GM18867 (cell line): ENCODE measurements at regions not wholly inside any gene's neighbourhood (a gene's known extent, or its start where the extent isn't known, plus 50 kb on each side); places are given as distances from the start of the nearest gene placed in this dataset.
A peak's percentile ranks its signal among the peaks of the same experiment; 100 is the strongest.

Experiments used
- ATAC-seq: cut with Tn5 transposase; IDR thresholded peaks from one replicate; pipeline ENCODE4 v1.9.1; 2021; ENCODE audit warnings: mild to moderate bottlenecking, moderate library complexity; ENCODE audit not compliant: unreplicated experiment

- no peak for ATAC-seq
These were observed 375.6 kb upstream of the IMPG1 start for GRCh38 chr6:76448109-76448508.

DNA sequence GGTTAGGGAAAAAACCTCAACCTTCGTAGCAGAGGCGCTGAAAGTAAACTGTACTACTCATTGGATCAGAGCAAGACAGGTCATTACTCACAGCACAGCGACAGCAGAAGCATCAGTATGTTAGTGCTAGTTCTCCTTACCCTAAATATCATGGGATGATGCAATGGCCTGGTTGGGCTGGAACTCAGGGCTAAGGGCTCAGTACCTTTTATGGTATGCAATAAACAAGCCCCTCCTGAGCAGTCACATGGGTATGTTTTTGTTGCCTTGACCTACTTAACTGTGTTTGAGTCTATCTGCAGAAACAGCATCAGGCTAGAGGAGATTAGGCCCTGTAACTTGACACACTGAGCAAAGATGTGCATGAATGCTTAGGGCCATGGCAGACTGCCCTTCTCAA is 369.4 kb upstream of the IMPG1 start:
- no peak for ATAC-seq

DNA sequence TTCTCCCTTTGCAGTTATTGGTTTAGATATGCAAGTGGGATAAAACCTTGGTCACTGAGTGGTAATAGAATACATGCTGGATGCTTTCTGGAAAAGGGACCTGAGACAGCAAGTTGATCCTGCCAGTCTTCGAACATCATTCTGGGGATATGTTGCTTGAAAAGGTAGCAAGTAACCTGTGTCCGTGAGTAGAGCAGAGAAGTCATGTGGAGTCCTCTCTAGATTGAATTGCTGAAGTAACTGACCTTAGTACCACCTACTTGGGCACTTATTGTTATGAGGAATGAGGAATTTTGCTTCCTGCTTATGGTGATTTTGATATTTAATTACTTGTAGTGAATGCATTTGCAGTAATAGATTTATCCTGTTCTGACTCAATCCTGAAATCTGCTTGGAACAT is 367.3 kb upstream of the IMPG1 start:
- no peak for ATAC-seq

DNA sequence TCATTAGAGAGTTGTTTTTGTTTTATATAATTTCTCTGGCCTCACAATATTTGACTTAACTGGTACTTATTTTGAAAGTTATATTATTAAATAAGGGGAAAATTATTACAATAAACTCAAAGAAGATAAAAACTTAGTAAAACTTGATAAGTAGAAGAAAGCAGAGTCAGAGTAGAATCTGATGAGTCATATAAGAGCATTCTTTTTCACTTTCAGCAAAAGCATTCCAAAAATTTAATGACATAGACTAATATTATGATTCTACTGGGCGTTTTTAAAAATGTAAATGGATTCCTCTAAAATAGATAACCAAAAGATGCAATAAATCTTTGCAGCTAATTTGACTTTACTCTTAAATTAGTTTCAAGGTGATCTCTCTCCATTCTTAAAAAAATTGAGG is 366.3 kb upstream of the IMPG1 start:
- ATAC-seq = no peak

GRCh38 chr6:76435174-76435573 is 362.7 kb upstream of the IMPG1 start:
- no peak for ATAC-seq

DNA sequence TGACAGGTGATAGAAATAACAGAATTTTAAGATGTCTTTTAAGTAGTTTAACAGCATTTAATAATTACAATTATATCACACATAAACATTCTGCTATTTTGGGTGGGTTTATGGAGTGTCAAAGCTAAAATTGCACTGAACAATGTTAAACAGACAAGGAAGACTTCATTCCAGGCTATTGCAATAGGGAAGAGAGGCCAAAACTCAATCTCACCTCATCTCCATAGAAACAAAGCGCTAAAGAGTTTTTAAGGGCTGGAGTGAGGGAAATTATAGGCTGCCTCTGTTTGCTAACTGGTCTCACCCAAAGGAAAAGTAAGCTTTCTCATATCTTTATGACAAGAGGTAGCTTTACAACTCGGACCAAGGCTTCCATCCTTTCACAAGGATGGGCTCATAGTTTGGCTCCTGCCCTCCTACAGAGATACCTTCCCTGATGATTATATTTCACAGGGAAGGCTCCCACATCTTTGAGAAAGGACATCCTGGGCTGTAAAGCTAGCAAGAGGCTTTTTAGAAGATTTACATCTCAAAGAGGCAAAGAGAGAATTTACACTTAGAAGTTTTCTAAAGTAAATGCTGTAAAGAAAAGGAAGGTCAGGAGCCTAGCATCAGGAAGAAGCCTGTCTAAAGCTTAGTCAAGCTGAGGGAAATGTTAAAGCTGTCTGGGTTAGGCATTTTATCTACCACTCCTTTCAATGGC is 350.2 kb upstream of the IMPG1 start:
- ATAC-seq = no peak

GRCh38 chr6:76420094-76420493 is 347.6 kb upstream of the IMPG1 start:
- peak; percentile 73 for ATAC-seq

DNA sequence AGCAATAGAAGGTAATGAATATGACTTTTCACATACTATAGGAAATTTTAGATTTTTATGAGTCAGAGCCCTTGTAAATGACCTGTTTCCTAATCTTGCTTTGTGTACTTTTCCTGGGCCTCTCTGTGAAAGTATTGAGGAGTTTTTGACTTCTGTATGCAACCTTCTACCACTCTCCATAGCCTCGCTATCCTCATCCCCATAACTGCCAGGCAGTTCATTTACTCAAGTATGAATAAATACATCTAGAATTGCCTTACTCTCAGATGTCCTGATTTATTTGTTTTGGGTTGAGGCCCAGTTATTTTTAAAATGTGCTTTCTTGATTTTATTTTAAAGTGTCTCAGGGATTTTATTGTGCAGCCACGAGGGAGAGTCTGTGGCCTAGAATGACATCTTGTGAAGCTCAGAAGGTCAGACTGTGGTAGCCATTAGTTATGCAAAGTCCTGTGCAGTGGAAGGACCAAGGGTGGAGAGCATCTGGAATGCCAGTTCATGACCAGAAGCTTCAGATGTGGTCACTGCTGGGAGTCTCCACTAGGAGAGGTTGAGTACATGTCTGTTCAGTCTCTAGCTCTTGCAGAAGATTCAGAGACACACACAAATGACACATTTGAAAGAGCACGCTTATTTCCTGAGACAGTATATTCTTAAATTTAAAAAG is 346.2 kb upstream of the IMPG1 start:
- no peak for ATAC-seq

- ATAC-seq = no peak
These were observed 344.6 kb upstream of the IMPG1 start for GRCh38 chr6:76416821-76417605.

DNA sequence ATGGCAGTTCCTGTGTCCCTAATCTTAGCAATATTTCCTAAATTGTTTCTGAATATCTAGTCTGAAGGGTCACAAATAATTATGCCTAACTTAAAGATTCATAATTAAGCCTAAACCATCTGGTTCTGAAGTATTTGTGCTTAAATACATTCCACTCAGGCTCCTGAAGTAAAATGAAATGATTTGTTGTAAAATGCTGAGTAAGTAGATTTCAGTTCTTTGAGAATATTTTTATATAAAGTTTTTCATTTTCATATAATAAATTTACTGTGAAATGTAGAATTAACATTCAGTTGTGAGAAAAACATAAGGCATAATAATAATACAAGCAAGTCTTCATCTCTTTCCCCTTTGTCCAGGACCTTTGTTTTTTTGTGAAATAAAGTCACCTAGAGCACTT is 330.6 kb upstream of the IMPG1 start:
- no peak for ATAC-seq

DNA sequence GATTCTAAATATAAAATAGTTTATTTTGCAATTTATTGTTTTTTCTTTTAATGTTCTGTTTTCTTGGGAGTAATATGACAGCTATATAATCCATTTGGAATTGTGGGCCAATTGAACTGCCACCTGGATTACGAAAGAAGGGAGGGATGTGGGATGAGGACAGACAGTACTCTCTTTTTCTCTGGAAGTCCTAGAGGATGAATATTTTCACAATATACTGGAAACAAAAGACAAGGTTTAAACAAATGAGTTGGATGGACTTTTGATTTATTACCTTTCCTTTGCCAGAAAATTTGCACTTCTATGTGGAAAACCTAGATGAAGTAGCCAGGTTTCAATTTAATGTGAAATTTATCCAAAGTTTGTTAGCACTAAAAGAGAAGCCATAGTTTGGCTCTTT is 325.5 kb upstream of the IMPG1 start:
- no peak for ATAC-seq

- ATAC-seq = no peak
These were observed 309.7 kb upstream of the IMPG1 start for GRCh38 chr6:76382201-76382600.

DNA sequence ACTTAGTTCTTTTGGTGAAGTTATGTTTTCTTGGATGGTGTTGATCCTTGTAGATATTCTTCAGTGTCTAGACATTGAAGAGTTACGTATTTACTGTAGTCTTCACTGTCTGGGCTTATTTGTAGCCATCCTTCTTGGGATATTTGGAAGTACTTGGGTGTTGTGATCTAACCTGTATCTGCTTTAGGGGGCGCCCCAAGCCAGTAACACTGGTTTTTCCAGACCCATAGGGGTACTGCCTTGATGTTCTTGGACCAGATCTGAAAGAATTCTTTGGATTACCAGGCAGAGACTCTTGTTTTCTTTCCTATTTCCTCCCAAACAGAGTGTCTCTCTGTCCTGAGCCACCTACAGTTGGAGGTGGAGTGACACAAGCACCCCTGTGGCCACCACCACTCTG is 309.1 kb upstream of the IMPG1 start:
- ATAC-seq = no peak

DNA sequence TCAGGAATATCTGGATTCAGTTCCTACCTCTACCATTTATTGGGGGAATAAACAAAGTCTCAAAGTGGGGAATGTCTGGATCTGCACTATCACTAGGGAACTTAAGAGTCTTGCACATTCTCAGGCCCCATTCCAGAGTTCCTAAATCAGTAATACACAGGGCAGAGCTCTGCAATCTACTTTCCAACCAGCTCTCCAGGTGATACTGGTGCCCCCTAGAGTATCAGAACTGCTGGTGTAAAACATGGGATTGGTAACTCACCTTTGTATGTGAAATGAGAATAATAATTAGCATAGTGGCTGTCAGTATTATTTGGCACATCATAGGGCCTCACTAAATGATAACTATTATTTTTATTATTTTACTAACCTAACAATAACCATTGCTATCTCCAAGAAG is 278.8 kb upstream of the IMPG1 start:
- ATAC-seq = no peak

- ATAC-seq = no peak
These were observed 275.1 kb upstream of the IMPG1 start for GRCh38 chr6:76347539-76347938.

DNA sequence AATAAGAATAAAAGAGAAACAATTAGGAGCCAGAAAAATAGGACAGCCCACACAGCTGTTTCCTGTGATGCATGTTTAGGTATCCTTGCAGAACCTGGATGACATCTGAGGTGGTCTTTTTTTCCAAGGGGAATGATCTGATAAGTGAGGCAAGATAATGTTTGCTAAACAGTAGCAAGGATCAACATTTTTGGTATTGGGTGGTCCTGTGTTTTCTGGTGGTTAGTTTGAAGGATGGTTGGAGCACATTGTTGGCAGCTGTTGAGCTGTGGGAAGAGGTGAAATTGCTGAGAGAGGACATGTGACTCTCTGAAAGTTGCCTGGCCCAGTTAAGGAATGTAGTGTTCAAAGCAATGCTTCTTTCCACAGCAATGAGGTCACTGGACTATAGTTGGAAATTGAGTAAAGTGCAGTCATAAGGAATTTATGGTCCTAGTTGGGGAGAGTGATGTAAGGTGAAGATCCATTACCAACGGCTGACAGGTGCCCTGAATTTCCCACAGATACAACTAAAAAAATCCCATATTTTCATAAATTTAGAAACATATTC is 270.2 kb upstream of the IMPG1 start:
- ATAC-seq = no peak

GRCh38 chr6:76330031-76330430 is 257.6 kb upstream of the IMPG1 start:
- ATAC-seq = no peak

GRCh38 chr6:76326871-76327270 is 254.4 kb upstream of the IMPG1 start:
- ATAC-seq = no peak
